ENCODE measurements at regions not wholly inside any gene's neighbourhood (a gene's known extent, or its start where the extent isn't known, plus 50 kb on each side); places are given as distances from the start of the nearest gene placed in this dataset.
A peak's percentile ranks its signal among the peaks of the same experiment; 100 is the strongest.

DNA sequence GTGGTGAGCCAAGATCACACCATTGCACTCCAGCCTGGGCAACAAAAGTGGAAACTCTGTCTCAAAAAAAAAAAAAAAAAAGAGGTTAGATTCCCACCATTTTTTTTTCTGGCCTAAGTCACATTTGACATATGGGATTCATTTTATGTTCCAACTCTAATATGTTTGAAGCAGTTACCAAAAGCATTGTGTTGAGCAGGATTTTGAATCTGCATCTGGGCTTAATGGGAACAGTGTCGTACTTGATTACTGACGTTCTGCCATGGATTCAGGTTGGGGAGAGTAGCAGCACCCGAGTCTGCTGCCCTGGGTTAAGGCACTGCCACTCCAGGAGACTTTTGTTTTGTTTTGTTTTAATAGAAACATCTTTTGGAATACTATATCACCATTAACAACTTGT, 348.7 kb upstream of the TBL1XR1 start:
- H3K4me1 ChIP-seq, result peaks cover 0 to 24% of the 10 kb centered on the region in 2 donors
- no peak overlapping the region for H3K4me3 ChIP-seq
- H3K36me3 ChIP-seq, result no peaks in the 10 kb centered on the region
- intact Hi-C loops (cut with DNase I), result no loop called here
- no peak for DNase-seq (ENCODE audit: low spot score in 2 of 2)
- TF ChIP-seq, protein P1, sequence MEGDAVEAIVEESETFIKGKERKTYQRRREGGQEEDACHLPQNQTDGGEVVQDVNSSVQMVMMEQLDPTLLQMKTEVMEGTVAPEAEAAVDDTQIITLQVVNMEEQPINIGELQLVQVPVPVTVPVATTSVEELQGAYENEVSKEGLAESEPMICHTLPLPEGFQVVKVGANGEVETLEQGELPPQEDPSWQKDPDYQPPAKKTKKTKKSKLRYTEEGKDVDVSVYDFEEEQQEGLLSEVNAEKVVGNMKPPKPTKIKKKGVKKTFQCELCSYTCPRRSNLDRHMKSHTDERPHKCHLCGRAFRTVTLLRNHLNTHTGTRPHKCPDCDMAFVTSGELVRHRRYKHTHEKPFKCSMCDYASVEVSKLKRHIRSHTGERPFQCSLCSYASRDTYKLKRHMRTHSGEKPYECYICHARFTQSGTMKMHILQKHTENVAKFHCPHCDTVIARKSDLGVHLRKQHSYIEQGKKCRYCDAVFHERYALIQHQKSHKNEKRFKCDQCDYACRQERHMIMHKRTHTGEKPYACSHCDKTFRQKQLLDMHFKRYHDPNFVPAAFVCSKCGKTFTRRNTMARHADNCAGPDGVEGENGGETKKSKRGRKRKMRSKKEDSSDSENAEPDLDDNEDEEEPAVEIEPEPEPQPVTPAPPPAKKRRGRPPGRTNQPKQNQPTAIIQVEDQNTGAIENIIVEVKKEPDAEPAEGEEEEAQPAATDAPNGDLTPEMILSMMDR (IDR thresholded peaks at IDR 0.05), result no peak
- no peaks in the 10 kb centered on the region for H3K27me3 ChIP-seq
- H3K27ac ChIP-seq, result peak overlapping the region in 1 of 2 donors; percentile 61
- no peaks in the 10 kb centered on the region for H3K9me3 ChIP-seq

DNA sequence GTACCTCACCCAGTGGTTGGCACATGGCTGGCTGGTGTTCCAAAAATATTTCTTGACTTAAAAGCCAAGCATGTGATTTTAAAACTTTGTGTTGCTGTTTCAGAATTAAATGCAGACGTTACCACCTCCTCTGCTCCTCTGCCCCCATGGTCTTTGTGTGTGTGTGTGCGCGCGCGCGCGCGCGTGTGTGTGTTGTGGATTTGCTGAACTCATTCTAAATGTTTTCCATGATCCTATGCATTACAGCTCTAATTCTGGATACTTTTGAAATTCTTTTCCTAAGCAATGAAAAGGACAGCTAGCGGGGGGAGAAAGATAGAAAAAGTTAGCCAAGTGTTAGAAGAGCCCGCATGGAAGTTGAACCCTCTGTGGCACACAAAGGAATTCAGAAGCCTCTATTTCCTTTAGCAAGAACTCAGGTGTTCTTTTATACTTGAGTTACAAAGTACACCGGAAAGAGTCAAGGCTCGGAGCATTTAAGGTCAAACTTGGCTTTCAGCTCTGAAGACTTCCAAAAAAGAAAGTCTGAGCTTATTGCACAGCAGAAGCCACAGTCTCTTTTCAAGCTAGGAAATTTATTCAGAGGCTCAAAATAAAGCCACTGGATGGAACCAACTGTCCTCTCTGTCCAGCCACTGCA, 350.5 kb upstream of the TBL1XR1 start:
- no peaks in the 10 kb centered on the region for H3K36me3 ChIP-seq
- no peak for DNase-seq (ENCODE audit: low spot score in 2 of 2)
- H3K27ac ChIP-seq, result no peak overlapping the region
- intact Hi-C loops (cut with DNase I), result no loop called here
- TF ChIP-seq, protein P1 (IDR thresholded peaks at IDR 0.05), result no peak
- peaks cover 0 to 24% of the 10 kb centered on the region in 2 donors for H3K4me1 ChIP-seq
- H3K27me3 ChIP-seq, result no peaks in the 10 kb centered on the region
- no peak overlapping the region for H3K4me3 ChIP-seq
- no peaks in the 10 kb centered on the region for H3K9me3 ChIP-seq

DNA sequence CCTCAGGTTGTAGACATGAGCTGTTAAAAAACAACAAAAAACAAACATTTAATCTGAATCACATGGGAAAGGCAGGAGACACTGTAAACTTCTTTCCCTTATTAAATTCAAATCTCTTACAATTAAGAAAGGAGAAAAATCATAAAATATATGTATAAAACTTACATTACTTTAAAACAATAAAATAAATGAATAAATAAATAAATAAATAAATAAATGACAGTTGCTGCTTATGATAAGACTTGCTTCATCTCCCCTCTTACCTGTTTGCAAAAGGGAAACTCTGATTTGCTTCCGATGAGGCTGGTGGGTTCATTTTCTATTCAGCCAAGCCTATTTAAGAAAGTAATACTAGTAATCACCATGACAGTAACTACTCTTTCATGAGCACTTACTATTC, 353.4 kb upstream of the TBL1XR1 start:
- Histone ChIP-seq H3K4me1 (peaks cover 0 to 25% of the 10 kb centered on the region in 2 donors), H3K27me3 (no peaks in the 10 kb centered on the region), H3K9me3 (no peaks in the 10 kb centered on the region), H3K36me3 (no peaks in the 10 kb centered on the region), H3K27ac (no peak overlapping the region), H3K4me3 (no peak overlapping the region)
- TF ChIP-seq, protein P1 (IDR thresholded peaks at IDR 0.05), result no peak
- intact Hi-C loops (cut with DNase I), result no loop called here
- DNase-seq (ENCODE audit: low spot score in 2 of 2), result no peak

DNA sequence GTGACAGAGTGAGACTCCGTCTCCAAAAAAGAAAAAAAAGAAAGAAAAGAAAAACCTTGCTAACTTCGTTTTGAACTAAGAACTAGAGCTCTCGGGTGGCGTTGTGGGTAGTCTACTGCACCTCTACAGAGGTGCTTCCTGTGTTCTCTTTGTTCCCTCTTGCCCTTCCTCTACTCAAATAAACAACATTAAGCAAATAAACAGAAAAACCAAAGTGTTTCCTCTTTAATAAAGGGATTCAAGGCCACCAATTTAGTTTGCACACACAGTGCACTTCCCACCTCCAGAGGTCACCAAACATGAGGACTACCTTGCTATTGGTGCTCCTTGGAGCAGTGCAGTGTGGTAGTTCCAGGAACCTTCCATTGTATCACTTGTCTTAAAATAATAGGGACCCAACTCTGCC, 354.2 kb upstream of the TBL1XR1 start:
- TF ChIP-seq, protein P1 (IDR thresholded peaks at IDR 0.05), result no peak
- no peak for DNase-seq (ENCODE audit: low spot score in 2 of 2)
- Histone ChIP-seq H3K36me3 (no peaks in the 10 kb centered on the region), H3K9me3 (no peaks in the 10 kb centered on the region), H3K4me3 (no peak overlapping the region), H3K27ac (no peak overlapping the region), H3K27me3 (no peaks in the 10 kb centered on the region), H3K4me1 (peaks cover 0 to 21% of the 10 kb centered on the region in 2 donors)
- intact Hi-C loops (cut with DNase I), result no loop called here

DNA sequence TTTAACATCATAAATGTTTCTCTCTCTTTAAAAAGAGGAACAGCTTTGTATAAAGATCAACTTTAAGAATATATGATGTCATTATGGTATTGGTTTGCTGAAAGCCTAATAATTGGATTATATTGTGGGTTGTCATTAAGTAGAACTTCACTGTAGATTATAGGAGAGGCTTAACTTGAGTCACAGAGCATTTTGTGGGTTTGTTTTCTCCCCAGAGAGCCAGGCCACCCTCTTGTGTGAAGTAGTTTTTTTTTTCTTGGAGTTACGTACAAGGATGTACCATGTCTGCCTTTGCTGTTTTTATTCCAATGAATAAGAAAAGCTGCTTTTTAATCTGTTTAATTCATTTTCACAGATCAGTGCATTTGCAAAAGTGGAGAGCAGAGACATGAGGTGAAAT, 354.8 kb upstream of the TBL1XR1 start:
- intact Hi-C loops (cut with DNase I), result no loop called here
- no peak for DNase-seq (ENCODE audit: low spot score in 2 of 2)

More for the DNA sequence above, 354.8 kb upstream of the TBL1XR1 start:
- H3K4me3 ChIP-seq, result no peak overlapping the region
- no peaks in the 10 kb centered on the region for H3K27me3 ChIP-seq
- H3K9me3 ChIP-seq, result no peaks in the 10 kb centered on the region
- TF ChIP-seq, protein P1 (IDR thresholded peaks at IDR 0.05), result no peak
- no peak overlapping the region for H3K27ac ChIP-seq
- no peaks in the 10 kb centered on the region for H3K36me3 ChIP-seq
- peaks cover 0 to 21% of the 10 kb centered on the region in 2 donors for H3K4me1 ChIP-seq

Data from ascending aorta (tissue), 2 donors.